ENCODE measurements at regions not wholly inside any gene's neighbourhood (a gene's known extent, or its start where the extent isn't known, plus 50 kb on each side); places are given as distances from the start of the nearest gene placed in this dataset.

- H3K9me3 ChIP-seq = no peaks in the 10 kb centered on the region
- peak in 2 of 5 donors; percentile 32 to 54 for DNase-seq
- H3K4me3 ChIP-seq = no peak overlapping the region
- H3K27ac ChIP-seq = peak overlapping the region in 7 of 12 donors; percentile 9 to 63 (median 34)
- no peaks in the 10 kb centered on the region for H3K27me3 ChIP-seq
- TF ChIP-seq POLR2A (IDR thresholded peaks at IDR 0.05) (no peak), CTCF (IDR thresholded peaks at IDR 0.05) (no peak)
- WGBS, 4 donors = 53 to 67% (median 65%) methylated on average over 10 of the region's 10 CpGs
- ATAC-seq = peak; percentile 19 to 54 (median 37)
- H3K4me1 ChIP-seq = peaks cover 0 to 44% (median 13%) of the 10 kb centered on the region in 12 donors
- intact Hi-C loops (cut with DNase I) = no loop called here
- no peaks in the 10 kb centered on the region for H3K36me3 ChIP-seq
Observed at GRCh38 chr10:43854007-43854406, 205.3 kb upstream of the ZNF32 start.

GRCh38 chr10:43853369-43853768, 204.7 kb upstream of the ZNF32 start:
- TF ChIP-seq CTCF (IDR thresholded peaks at IDR 0.05) = no peak
- TF ChIP-seq POLR2A (IDR thresholded peaks at IDR 0.05) = no peak
- Histone ChIP-seq H3K9me3 (no peaks in the 10 kb centered on the region), H3K4me1 (peaks cover 0 to 37% (median 13%) of the 10 kb centered on the region in 12 donors), H3K27me3 (no peaks in the 10 kb centered on the region), H3K4me3 (no peak overlapping the region), H3K27ac (peak overlapping the region in 5 of 12 donors; percentile 9 to 52 (median 28)), H3K36me3 (no peaks in the 10 kb centered on the region)
- intact Hi-C loops (cut with DNase I) = no loop called here
- WGBS, 4 donors = 89 to 96% (median 95%) methylated on average over 7 of the region's 7 CpGs
- ATAC-seq (no peak), DNase-seq (no peak)

GRCh38 chr10:43852644-43853214, 204.0 kb upstream of the ZNF32 start:
- Histone ChIP-seq H3K4me1 (peaks cover 0 to 35% (median 12%) of the 10 kb centered on the region in 12 donors), H3K9me3 (no peaks in the 10 kb centered on the region), H3K4me3 (no peak overlapping the region), H3K27ac (peak overlapping the region in 1 of 12 donors; percentile 10), H3K27me3 (no peaks in the 10 kb centered on the region), H3K36me3 (no peaks in the 10 kb centered on the region)
- intact Hi-C loops (cut with DNase I) = no loop called here
- no peak for DNase-seq
- TF ChIP-seq POLR2A (IDR thresholded peaks at IDR 0.05) (no peak), CTCF (IDR thresholded peaks at IDR 0.05) (no peak)
- ATAC-seq = no peak
- WGBS, 4 donors = 91 to 98% (median 97%) methylated on average over 5 of the region's 5 CpGs

- WGBS, 4 donors = 81 to 90% (median 88%) methylated on average over 9 of the region's 9 CpGs
- H3K4me3 ChIP-seq = no peak overlapping the region
- TF ChIP-seq POLR2A (IDR thresholded peaks at IDR 0.05) (no peak), CTCF (IDR thresholded peaks at IDR 0.05) (no peak)
- ATAC-seq (no peak), DNase-seq (no peak)
- intact Hi-C loops (cut with DNase I) = no loop called here
- no peaks in the 10 kb centered on the region for H3K9me3 ChIP-seq
- H3K4me1 ChIP-seq = peaks cover 0 to 35% (median 12%) of the 10 kb centered on the region in 12 donors
- no peaks in the 10 kb centered on the region for H3K27me3 ChIP-seq
- no peaks in the 10 kb centered on the region for H3K36me3 ChIP-seq
- no peak overlapping the region for H3K27ac ChIP-seq
Observed at GRCh38 chr10:43852149-43852548, 203.5 kb upstream of the ZNF32 start.
